Kidney tubule cell (primary cell): ENCODE measurements at regions not wholly inside any gene's neighbourhood (a gene's known extent, or its start where the extent isn't known, plus 50 kb on each side); places are given as distances from the start of the nearest gene placed in this dataset.
"Not testable (repeated sequence)": the region's sequence is repeated elsewhere in the genome, so short reads cannot be mapped to it uniquely, and the experiment has no call there.

ENCODE experiments used
- DNase-seq: peaks from one replicate; pipeline ENCODE4 v3.0.0-alpha.2; 2018; ENCODE audit warnings: low spot score

- DNase-seq = no peak
These were observed 2031.8 kb upstream of the CDH6 start for GRCh38 chr5:29161399-29162291.

GRCh38 chr5:29157975-29158374, 2035.5 kb upstream of the CDH6 start:
- no peak for DNase-seq

GRCh38 chr5:29150840-29151239, 2042.6 kb upstream of the CDH6 start:
- DNase-seq = no peak

GRCh38 chr5:29148581-29148980, 2044.9 kb upstream of the CDH6 start:
- no peak for DNase-seq

GRCh38 chr5:29148073-29148472, 2045.4 kb upstream of the CDH6 start:
- DNase-seq = no peak

- no peak for DNase-seq
These were observed 2050.2 kb upstream of the CDH6 start for GRCh38 chr5:29143266-29143665.

GRCh38 chr5:29134418-29134817, 2059.1 kb upstream of the CDH6 start:
- no peak for DNase-seq

GRCh38 chr5:29131285-29131684, 2062.2 kb upstream of the CDH6 start:
- no peak for DNase-seq

GRCh38 chr5:29130786-29131185, 2062.7 kb upstream of the CDH6 start:
- DNase-seq = no peak

- not testable (repeated sequence) for DNase-seq
These were observed 2065.8 kb upstream of the CDH6 start for GRCh38 chr5:29127524-29128156.

- DNase-seq = not testable (repeated sequence)
These were observed 2067.0 kb upstream of the CDH6 start for GRCh38 chr5:29126462-29126861.

- DNase-seq = no peak
These were observed 2071.2 kb upstream of the CDH6 start for GRCh38 chr5:29122306-29122705.

GRCh38 chr5:29114331-29114768, 2076.0 kb upstream of the CDH9 start:
- DNase-seq = no peak

- DNase-seq = no peak
These were observed 2075.1 kb upstream of the CDH9 start for GRCh38 chr5:29113516-29113915.

- DNase-seq = no peak
These were observed 2061.2 kb upstream of the CDH9 start for GRCh38 chr5:29099585-29099984.

- DNase-seq = no peak
These were observed 2051.3 kb upstream of the CDH9 start for GRCh38 chr5:29089591-29090130.

- DNase-seq = peak; percentile 3
These were observed 2046.8 kb upstream of the CDH9 start for GRCh38 chr5:29085142-29085541.

- DNase-seq = peak; percentile 9
These were observed 2041.4 kb upstream of the CDH9 start for GRCh38 chr5:29079771-29080170.

GRCh38 chr5:29077451-29077850, 2039.1 kb upstream of the CDH9 start:
- DNase-seq = peak; percentile 4

- DNase-seq = no peak
These were observed 2030.7 kb upstream of the CDH9 start for GRCh38 chr5:29069104-29069402.

- DNase-seq = no peak
These were observed 2023.0 kb upstream of the CDH9 start for GRCh38 chr5:29061381-29061780.

- no peak for DNase-seq
These were observed 2016.3 kb upstream of the CDH9 start for GRCh38 chr5:29054694-29055093.

- DNase-seq = no peak
These were observed 2015.9 kb upstream of the CDH9 start for GRCh38 chr5:29054282-29054681.
